ENCODE measurements at regions not wholly inside any gene's neighbourhood (a gene's known extent, or its start where the extent isn't known, plus 50 kb on each side); places are given as distances from the start of the nearest gene placed in this dataset.

DNA sequence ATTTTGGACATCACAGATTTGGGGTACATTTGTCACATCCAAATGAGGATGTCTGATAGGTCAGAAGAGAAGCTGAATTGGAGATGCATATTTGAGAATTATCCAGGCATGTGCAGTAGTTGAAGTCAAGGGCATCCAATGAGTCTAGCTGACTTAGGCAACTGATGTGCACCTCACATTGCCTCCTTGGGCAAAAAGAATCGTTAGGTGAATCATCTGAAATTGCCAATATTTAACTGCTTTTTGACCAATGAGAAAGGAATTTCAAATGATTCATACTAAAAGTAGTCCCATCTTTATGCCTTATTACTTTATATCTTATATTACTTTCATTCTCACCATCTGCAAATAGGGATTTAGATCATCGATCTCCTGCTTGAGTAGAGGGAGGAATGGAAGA lies 117.7 kb downstream of the CD47 start:
- Histone ChIP-seq H3K27me3 (ENCODE audit: control insufficient read depth, insufficient read depth, low read length) (no peaks in the 10 kb centered on the region), H3K36me3 (ENCODE audit: control insufficient read depth, insufficient read depth, low read length) (no peaks in the 10 kb centered on the region), H3K4me3 (ENCODE audit: low read depth, low read length) (no peak overlapping the region), H3K27ac (ENCODE audit: low read depth, low read length) (no peak overlapping the region), H3K4me1 (ENCODE audit: control insufficient read depth, insufficient read depth, low read length) (peaks cover 13% of the 10 kb centered on the region), H3K9me3 (ENCODE audit: control insufficient read depth, insufficient read depth, low read length) (no peaks in the 10 kb centered on the region)
- no peak for DNase-seq (ENCODE audit: low read depth in 4 of 6, low spot score in 6 of 6)
- WGBS (ENCODE audit: insufficient coverage), result 67% methylated on average over 1 of the region's 2 CpGs

GRCh38 chr3:107970993-107971580 lies 119.7 kb downstream of the CD47 start:
- Histone ChIP-seq H3K4me1 (ENCODE audit: control insufficient read depth, insufficient read depth, low read length) (peaks cover 16% of the 10 kb centered on the region), H3K4me3 (ENCODE audit: low read depth, low read length) (no peak overlapping the region), H3K27me3 (ENCODE audit: control insufficient read depth, insufficient read depth, low read length) (no peaks in the 10 kb centered on the region), H3K9me3 (ENCODE audit: control insufficient read depth, insufficient read depth, low read length) (no peaks in the 10 kb centered on the region), H3K27ac (ENCODE audit: low read depth, low read length) (no peak overlapping the region), H3K36me3 (ENCODE audit: control insufficient read depth, insufficient read depth, low read length) (no peaks in the 10 kb centered on the region)
- no peak for DNase-seq (ENCODE audit: low read depth in 4 of 6, low spot score in 6 of 6)
- WGBS (ENCODE audit: insufficient coverage), result 38% methylated on average over 1 of the region's 1 CpG

DNA sequence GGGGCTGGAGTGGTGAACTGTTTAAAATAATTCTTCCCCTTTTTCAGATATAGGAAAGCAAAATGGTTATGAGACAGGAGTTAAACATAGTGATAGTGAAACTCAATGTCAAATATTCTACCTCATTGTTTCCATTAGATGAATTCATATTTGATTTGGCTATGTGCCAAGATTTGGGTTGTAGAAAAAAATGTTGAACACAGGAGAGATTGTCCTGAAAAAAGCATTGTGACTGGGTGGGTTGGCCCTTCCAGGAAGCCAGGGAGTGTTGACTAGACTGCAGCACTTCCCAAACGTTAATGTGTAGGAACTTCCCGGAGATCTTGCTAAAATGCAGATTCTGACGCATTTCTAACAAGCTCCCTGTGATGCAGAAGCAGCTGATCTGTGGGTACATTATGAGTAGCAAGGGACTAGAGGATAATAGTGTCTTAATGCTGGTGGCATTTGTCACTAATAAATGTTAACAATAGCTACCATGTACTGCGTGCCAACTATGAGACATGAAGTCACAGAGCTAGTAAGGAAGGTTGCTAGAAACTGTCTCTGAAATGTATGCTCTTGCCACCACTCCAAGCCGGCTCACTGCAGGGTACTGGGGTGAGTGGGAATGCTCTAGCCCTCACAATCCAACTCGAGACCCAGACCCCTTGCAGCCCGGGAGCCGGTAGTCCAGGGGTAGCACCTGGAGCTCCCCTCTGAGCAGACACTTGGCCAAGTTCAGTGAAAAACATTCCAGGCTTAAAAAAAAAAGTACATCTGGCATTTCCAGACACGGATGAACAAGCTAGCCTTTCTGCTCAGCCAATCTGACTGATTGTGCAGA lies 120.6 kb downstream of the CD47 start:
- no peak overlapping the region for H3K4me3 ChIP-seq (ENCODE audit: low read depth, low read length)
- peak in 1 of 6 donors; percentile 66 for DNase-seq (ENCODE audit: low read depth in 4 of 6, low spot score in 6 of 6)

GRCh38 chr3:107969525-107969924 lies 121.3 kb downstream of the CD47 start:
- 68% methylated on average over 4 of the region's 4 CpGs for WGBS (ENCODE audit: insufficient coverage)
- Histone ChIP-seq H3K4me3 (ENCODE audit: low read depth, low read length) (no peak overlapping the region), H3K27me3 (ENCODE audit: control insufficient read depth, insufficient read depth, low read length) (no peaks in the 10 kb centered on the region), H3K9me3 (ENCODE audit: control insufficient read depth, insufficient read depth, low read length) (no peaks in the 10 kb centered on the region), H3K4me1 (ENCODE audit: control insufficient read depth, insufficient read depth, low read length) (peaks cover 16% of the 10 kb centered on the region), H3K27ac (ENCODE audit: low read depth, low read length) (no peak overlapping the region), H3K36me3 (ENCODE audit: control insufficient read depth, insufficient read depth, low read length) (no peaks in the 10 kb centered on the region)
- no peak for DNase-seq (ENCODE audit: low read depth in 4 of 6, low spot score in 6 of 6)

More for the DNA sequence above, 120.6 kb downstream of the CD47 start:
- Histone ChIP-seq H3K9me3 (ENCODE audit: control insufficient read depth, insufficient read depth, low read length) (no peaks in the 10 kb centered on the region), H3K27ac (ENCODE audit: low read depth, low read length) (no peak overlapping the region), H3K4me1 (ENCODE audit: control insufficient read depth, insufficient read depth, low read length) (peaks cover 16% of the 10 kb centered on the region), H3K27me3 (ENCODE audit: control insufficient read depth, insufficient read depth, low read length) (no peaks in the 10 kb centered on the region), H3K36me3 (ENCODE audit: control insufficient read depth, insufficient read depth, low read length) (no peaks in the 10 kb centered on the region)
- 15% methylated on average over 5 of the region's 9 CpGs for WGBS (ENCODE audit: insufficient coverage)

DNA sequence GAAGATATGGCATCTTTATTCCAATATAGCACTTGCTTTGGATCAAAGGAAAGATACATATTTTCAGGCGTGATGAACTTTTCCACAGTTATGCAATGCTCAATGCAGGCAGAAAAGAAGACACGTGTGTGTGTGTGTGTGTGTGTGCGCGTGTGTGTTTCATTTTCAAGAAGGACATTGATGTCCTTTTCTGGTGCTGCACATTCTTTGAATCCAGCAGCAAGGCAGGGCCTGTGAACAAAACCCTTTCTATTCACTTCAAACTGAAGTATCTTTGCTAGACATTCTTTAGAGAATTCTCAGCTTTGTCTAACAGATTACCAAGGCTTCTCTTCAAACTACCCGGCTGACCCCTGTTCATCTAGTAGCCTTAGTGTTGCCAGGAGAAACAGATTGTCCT lies 124.6 kb downstream of the CD47 start:
- Histone ChIP-seq H3K36me3 (ENCODE audit: control insufficient read depth, insufficient read depth, low read length) (no peaks in the 10 kb centered on the region), H3K27ac (ENCODE audit: low read depth, low read length) (peak overlapping the region; percentile 29), H3K9me3 (ENCODE audit: control insufficient read depth, insufficient read depth, low read length) (no peaks in the 10 kb centered on the region), H3K4me1 (ENCODE audit: control insufficient read depth, insufficient read depth, low read length) (peaks cover 12% of the 10 kb centered on the region), H3K27me3 (ENCODE audit: control insufficient read depth, insufficient read depth, low read length) (no peaks in the 10 kb centered on the region), H3K4me3 (ENCODE audit: low read depth, low read length) (no peak overlapping the region)
- DNase-seq (ENCODE audit: low read depth in 4 of 6, low spot score in 6 of 6), result peak in 2 of 6 donors; percentile 63 to 66
- WGBS (ENCODE audit: insufficient coverage), result no CpG with 5 or more reads among the region's 5 CpGs

DNA sequence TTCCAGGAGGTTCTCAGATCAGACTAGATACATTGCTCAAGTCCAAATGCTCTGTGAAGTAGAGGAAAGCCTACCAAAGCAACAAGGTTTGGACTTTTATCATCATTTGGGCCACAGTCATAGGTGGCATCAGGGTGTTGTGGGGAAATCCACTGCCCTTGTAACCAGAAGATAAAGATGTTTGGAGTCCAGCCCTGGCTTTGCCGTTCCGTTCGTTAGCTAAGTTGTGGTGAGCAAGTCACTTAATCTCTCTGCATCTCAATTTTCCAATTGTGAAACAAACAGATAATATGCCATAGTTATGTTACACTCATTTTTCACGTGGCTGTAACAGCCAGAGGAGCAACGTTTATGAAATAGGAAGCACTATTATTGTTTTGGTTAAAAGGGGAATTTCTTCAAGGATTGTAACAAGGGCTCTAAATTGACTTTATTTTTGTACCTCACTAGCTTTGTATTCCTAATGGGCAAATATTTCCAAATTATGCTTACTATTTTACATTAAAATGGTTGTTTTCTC lies 125.6 kb downstream of the CD47 start:
- no peaks in the 10 kb centered on the region for H3K36me3 ChIP-seq (ENCODE audit: control insufficient read depth, insufficient read depth, low read length)
- no peak overlapping the region for H3K27ac ChIP-seq (ENCODE audit: low read depth, low read length)
- DNase-seq (ENCODE audit: low read depth in 4 of 6, low spot score in 6 of 6), result no peak
- no peak overlapping the region for H3K4me3 ChIP-seq (ENCODE audit: low read depth, low read length)
- no CpG with 5 or more reads among the region's 5 CpGs for WGBS (ENCODE audit: insufficient coverage)
- no peaks in the 10 kb centered on the region for H3K27me3 ChIP-seq (ENCODE audit: control insufficient read depth, insufficient read depth, low read length)
- no peaks in the 10 kb centered on the region for H3K9me3 ChIP-seq (ENCODE audit: control insufficient read depth, insufficient read depth, low read length)
- H3K4me1 ChIP-seq (ENCODE audit: control insufficient read depth, insufficient read depth, low read length), result peaks cover 8% of the 10 kb centered on the region

DNA sequence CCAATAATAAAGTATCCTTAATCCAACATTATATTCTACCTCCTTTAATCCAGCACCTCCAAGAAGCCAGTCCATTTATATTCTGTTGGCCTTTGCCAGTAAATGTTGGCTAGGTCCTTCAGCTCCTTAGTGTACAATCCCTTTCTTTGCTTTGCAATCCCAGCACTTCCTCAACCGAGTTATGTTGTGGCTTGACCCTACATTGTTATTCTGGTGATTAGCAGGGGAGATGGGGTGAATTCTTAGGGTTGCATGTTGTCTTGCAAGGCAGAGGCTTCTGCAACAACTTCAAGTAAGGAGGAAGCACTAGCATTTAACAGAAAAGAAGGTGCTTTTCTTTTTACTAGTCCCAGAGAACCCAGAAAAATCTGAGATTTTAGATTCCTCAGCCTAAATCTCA lies 127.2 kb downstream of the CD47 start:
- no peak for DNase-seq (ENCODE audit: low read depth in 4 of 6, low spot score in 6 of 6)
- no CpG with 5 or more reads among the region's 1 CpG for WGBS (ENCODE audit: insufficient coverage)
- Histone ChIP-seq H3K4me1 (ENCODE audit: control insufficient read depth, insufficient read depth, low read length) (peaks cover 3% of the 10 kb centered on the region), H3K27ac (ENCODE audit: low read depth, low read length) (no peak overlapping the region), H3K9me3 (ENCODE audit: control insufficient read depth, insufficient read depth, low read length) (no peaks in the 10 kb centered on the region), H3K4me3 (ENCODE audit: low read depth, low read length) (no peak overlapping the region), H3K36me3 (ENCODE audit: control insufficient read depth, insufficient read depth, low read length) (no peaks in the 10 kb centered on the region), H3K27me3 (ENCODE audit: control insufficient read depth, insufficient read depth, low read length) (no peaks in the 10 kb centered on the region)

DNA sequence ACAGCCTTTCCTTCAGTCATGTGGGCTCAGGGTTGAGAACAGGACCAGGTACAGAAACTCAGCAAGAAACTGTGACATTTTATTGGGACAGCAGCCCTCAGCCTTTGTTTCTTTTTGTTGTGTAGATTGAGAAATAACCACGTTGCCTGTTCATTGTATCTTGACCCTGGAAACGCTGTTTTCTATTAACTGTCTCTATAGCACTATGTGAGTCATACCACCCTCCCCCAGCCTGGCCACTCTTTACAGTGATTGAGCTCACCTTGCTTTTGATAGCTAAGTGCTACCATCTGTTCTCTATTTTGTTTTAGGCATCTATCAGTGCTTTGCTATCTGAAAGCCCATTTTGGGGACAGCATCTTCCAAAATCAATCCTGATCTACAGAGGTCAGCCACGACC lies 127.9 kb downstream of the CD47 start:
- H3K27me3 ChIP-seq (ENCODE audit: control insufficient read depth, insufficient read depth, low read length), result no peaks in the 10 kb centered on the region
- no peak for DNase-seq (ENCODE audit: low read depth in 4 of 6, low spot score in 6 of 6)
- peaks cover 3% of the 10 kb centered on the region for H3K4me1 ChIP-seq (ENCODE audit: control insufficient read depth, insufficient read depth, low read length)
- H3K9me3 ChIP-seq (ENCODE audit: control insufficient read depth, insufficient read depth, low read length), result no peaks in the 10 kb centered on the region
- WGBS (ENCODE audit: insufficient coverage), result 63% methylated on average over 3 of the region's 3 CpGs
- H3K4me3 ChIP-seq (ENCODE audit: low read depth, low read length), result no peak overlapping the region
- no peaks in the 10 kb centered on the region for H3K36me3 ChIP-seq (ENCODE audit: control insufficient read depth, insufficient read depth, low read length)
- no peak overlapping the region for H3K27ac ChIP-seq (ENCODE audit: low read depth, low read length)

GRCh38 chr3:107962037-107962436 lies 128.8 kb downstream of the CD47 start:
- no peaks in the 10 kb centered on the region for H3K9me3 ChIP-seq (ENCODE audit: control insufficient read depth, insufficient read depth, low read length)
- H3K27me3 ChIP-seq (ENCODE audit: control insufficient read depth, insufficient read depth, low read length), result no peaks in the 10 kb centered on the region
- WGBS (ENCODE audit: insufficient coverage), result 100% methylated on average over 2 of the region's 4 CpGs
- no peak for DNase-seq (ENCODE audit: low read depth in 4 of 6, low spot score in 6 of 6)
- H3K4me1 ChIP-seq (ENCODE audit: control insufficient read depth, insufficient read depth, low read length), result peaks cover 6% of the 10 kb centered on the region
- no peak overlapping the region for H3K27ac ChIP-seq (ENCODE audit: low read depth, low read length)
- H3K36me3 ChIP-seq (ENCODE audit: control insufficient read depth, insufficient read depth, low read length), result no peaks in the 10 kb centered on the region
- H3K4me3 ChIP-seq (ENCODE audit: low read depth, low read length), result no peak overlapping the region

Data from spinal cord (tissue), 9 donors.